Uterus (tissue), 2 donors: ENCODE measurements at regions not wholly inside any gene's neighbourhood (a gene's known extent, or its start where the extent isn't known, plus 50 kb on each side); places are given as distances from the start of the nearest gene placed in this dataset.

Experiments
- POLR2A ChIP-seq, 2 donors: fragments of 450-650 bp; IDR thresholded peaks; one replicate each; pipeline ENCODE4 v1.6.1; 2016; ENCODE audit warnings: antibody characterized with exemption in 2 of 2, mild to moderate bottlenecking in 1 of 2, moderate library complexity in 1 of 2
- TF ChIP-seq, protein P1 (sequence below), 4 experiments: fragments of 200-600 bp in 2 of 4; fragments of 450-650 bp in 2 of 4; sonication (generic) in 2 of 4; IDR thresholded peaks; one replicate each; pipeline ENCODE4 v1.5.1; 2016 to 2019; ENCODE audit warnings: antibody characterized with exemption in 4 of 4, mild to moderate bottlenecking in 2 of 4, moderate library complexity in 1 of 4

DNA sequence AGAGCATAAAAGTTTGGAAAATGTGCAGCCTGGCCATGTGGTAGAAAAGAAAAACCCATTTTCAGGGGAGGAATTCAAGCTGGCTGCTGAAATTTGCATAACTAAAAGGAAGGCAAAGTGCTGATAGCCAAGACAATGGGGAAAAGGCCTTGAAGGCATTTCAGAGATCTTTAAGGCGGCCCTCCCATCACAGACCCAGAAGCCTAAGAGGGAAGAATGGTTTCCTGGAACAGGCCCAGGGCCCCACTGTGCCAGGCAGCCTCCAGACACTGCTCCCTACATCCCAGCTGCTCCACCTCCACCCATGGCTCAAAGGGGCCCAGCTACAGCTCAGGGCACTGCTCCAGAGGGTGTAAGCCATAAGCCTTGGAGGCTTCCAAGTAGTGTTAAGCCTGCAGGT lies 158.0 kb upstream of the PRDX4 start:
- TF ChIP-seq, protein P1, sequence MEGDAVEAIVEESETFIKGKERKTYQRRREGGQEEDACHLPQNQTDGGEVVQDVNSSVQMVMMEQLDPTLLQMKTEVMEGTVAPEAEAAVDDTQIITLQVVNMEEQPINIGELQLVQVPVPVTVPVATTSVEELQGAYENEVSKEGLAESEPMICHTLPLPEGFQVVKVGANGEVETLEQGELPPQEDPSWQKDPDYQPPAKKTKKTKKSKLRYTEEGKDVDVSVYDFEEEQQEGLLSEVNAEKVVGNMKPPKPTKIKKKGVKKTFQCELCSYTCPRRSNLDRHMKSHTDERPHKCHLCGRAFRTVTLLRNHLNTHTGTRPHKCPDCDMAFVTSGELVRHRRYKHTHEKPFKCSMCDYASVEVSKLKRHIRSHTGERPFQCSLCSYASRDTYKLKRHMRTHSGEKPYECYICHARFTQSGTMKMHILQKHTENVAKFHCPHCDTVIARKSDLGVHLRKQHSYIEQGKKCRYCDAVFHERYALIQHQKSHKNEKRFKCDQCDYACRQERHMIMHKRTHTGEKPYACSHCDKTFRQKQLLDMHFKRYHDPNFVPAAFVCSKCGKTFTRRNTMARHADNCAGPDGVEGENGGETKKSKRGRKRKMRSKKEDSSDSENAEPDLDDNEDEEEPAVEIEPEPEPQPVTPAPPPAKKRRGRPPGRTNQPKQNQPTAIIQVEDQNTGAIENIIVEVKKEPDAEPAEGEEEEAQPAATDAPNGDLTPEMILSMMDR (IDR thresholded peaks at IDR 0.05): no peak
- TF ChIP-seq POLR2A (IDR thresholded peaks at IDR 0.05): no peak
